IMR-90 (cell line): ENCODE measurements at regions not wholly inside any gene's neighbourhood (a gene's known extent, or its start where the extent isn't known, plus 50 kb on each side); places are given as distances from the start of the nearest gene placed in this dataset.

ENCODE experiments used
- ATAC-seq: fragments of 200-7000 bp; cut with Tn5 transposase; 2 replicates; pipeline ENCODE4 v1.9.1; 2020; ENCODE audit warnings: low read depth, mild to moderate bottlenecking, moderate library complexity
- BruUV-seq: library from RNA; stranded (reverse); fragments of 400-500 nt; replicated peaks from 2 replicates; lab custom pipeline; 2021; lab: Mats Ljungman, UMichigan
- CTCF ChIA-PET: fragments of 300-600 bp; formaldehyde crosslinking; extraction: SDS; loops from one replicate; lab custom pipeline; 2021; ENCODE audit warnings: antibody characterized with exemption; lab: Yijun Ruan, JAX
- POLR2A ChIA-PET: fragments of 300-600 bp; sonication (Branson Sonifier 250); formaldehyde crosslinking; loops from one replicate; lab custom pipeline; 2022; ENCODE audit warnings: antibody characterized with exemption; ENCODE audit not compliant: unreplicated experiment; lab: Charles Lee
- DNase-seq: peaks from one replicate; pipeline ENCODE4 v3.0.0; 2013
- H2AFZ ChIP-seq: replicated peaks from 2 replicates; pipeline ENCODE3; 2013; ENCODE audit warnings: low read length, mild to moderate bottlenecking; ENCODE audit not compliant: poor library complexity
- H2AK5ac ChIP-seq: 2 replicates; pipeline ENCODE4 v1.6.1; 2013; ENCODE audit warnings: low read depth, low read length, inconsistent platforms
- H2AK9ac ChIP-seq: replicated peaks from 2 replicates; pipeline ENCODE3; 2013; ENCODE audit warnings: mild to moderate bottlenecking, low read depth, low read length, moderate library complexity; ENCODE audit not compliant: poor library complexity
- H2BK120ac ChIP-seq: 2 replicates; pipeline ENCODE4 v1.6.1; 2013; ENCODE audit warnings: low read depth, low read length, inconsistent platforms
- H2BK15ac ChIP-seq: 3 replicates; pipeline ENCODE4 v1.6.1; 2013; ENCODE audit warnings: low read depth, low read length, inconsistent platforms
- H2BK20ac ChIP-seq: 2 replicates; pipeline ENCODE4 v1.6.1; 2013; ENCODE audit warnings: low read depth, mild to moderate bottlenecking, inconsistent platforms, low read length, moderate library complexity
- H2BK5ac ChIP-seq: 2 replicates; pipeline ENCODE4 v1.6.1; 2013; ENCODE audit warnings: mild to moderate bottlenecking, low read depth, low read length, inconsistent platforms; ENCODE audit not compliant: poor library complexity, severe bottlenecking
- H3K14ac ChIP-seq: replicated peaks from 2 replicates; pipeline ENCODE4 v1.6.1; 2013; ENCODE audit warnings: low read depth, low read length, inconsistent platforms
- H3K18ac ChIP-seq: 2 replicates; pipeline ENCODE4 v1.6.1; 2013; ENCODE audit warnings: low read depth, low read length, control low read depth
- H3K23ac ChIP-seq: 2 replicates; pipeline ENCODE4 v1.6.1; 2013; ENCODE audit warnings: low read depth, low read length, inconsistent platforms
- H3K27ac ChIP-seq: 2 replicates; pipeline ENCODE4 v1.5.1; 2013; ENCODE audit warnings: mild to moderate bottlenecking, control low read depth, low read length; ENCODE audit not compliant: insufficient read depth
- H3K27me3 ChIP-seq: 2 replicates; pipeline ENCODE4 v1.6.1; 2013; ENCODE audit warnings: low read length; ENCODE audit not compliant: control insufficient read depth, insufficient read depth
- H3K36me3 ChIP-seq: 2 replicates; pipeline ENCODE4 v1.6.1; 2013; ENCODE audit warnings: low read length, mixed read lengths; ENCODE audit not compliant: control insufficient read depth, insufficient read depth
- H3K4ac ChIP-seq: 2 replicates; pipeline ENCODE4 v1.6.1; 2013; ENCODE audit warnings: low read depth, low read length, inconsistent platforms
- H3K4me1 ChIP-seq: 2 replicates; pipeline ENCODE4 v1.6.1; 2013; ENCODE audit warnings: low read length, mixed read lengths; ENCODE audit not compliant: control insufficient read depth, insufficient read depth
- H3K4me2 ChIP-seq: 2 replicates; pipeline ENCODE4 v1.6.1; 2013; ENCODE audit warnings: low read depth, mild to moderate bottlenecking, control low read depth, low read length, moderate library complexity
- H3K4me3 ChIP-seq: 2 replicates; pipeline ENCODE4 v1.5.1; 2013; ENCODE audit warnings: low read depth, mild to moderate bottlenecking, control low read depth, low read length, moderate library complexity; ENCODE audit not compliant: insufficient read depth
- H3K56ac ChIP-seq: 2 replicates; pipeline ENCODE4 v1.6.1; 2013; ENCODE audit warnings: low read length, inconsistent platforms; ENCODE audit not compliant: insufficient read depth; ENCODE audit errors: extremely low read depth
- H3K79me1 ChIP-seq, 2 experiments: 2 replicates each; pipeline ENCODE4 v1.6.1; 2013; ENCODE audit warnings: low read length in 2 of 2, inconsistent platforms in 1 of 2, low read depth in 1 of 2
- H3K9ac ChIP-seq: 2 replicates; pipeline ENCODE4 v1.6.1; 2013; ENCODE audit warnings: low read depth, low read length, control low read depth
- H3K9me1 ChIP-seq: 2 replicates; pipeline ENCODE4 v1.6.1; 2013; ENCODE audit warnings: low read length, inconsistent platforms; ENCODE audit not compliant: insufficient read depth
- H3K9me3 ChIP-seq: 2 replicates; pipeline ENCODE4 v1.6.1; 2013; ENCODE audit warnings: low read length; ENCODE audit not compliant: control insufficient read depth, insufficient read depth
- H4K20me1 ChIP-seq: 2 replicates; pipeline ENCODE4 v1.6.1; 2013; ENCODE audit warnings: low read length, inconsistent platforms; ENCODE audit not compliant: insufficient read depth
- H4K5ac ChIP-seq: 2 replicates; pipeline ENCODE4 v1.6.1; 2013; ENCODE audit warnings: mild to moderate bottlenecking, low read depth, low read length, control low read depth
- H4K8ac ChIP-seq, 2 experiments: 2 replicates each; pipeline ENCODE4 v1.6.1; 2013; ENCODE audit warnings: low read depth in 2 of 2, low read length in 2 of 2, control low read depth in 1 of 2, inconsistent platforms in 1 of 2
- H4K91ac ChIP-seq: 2 replicates; pipeline ENCODE4 v1.6.1; 2013; ENCODE audit warnings: low read depth, low read length, inconsistent platforms; ENCODE audit not compliant: insufficient read depth
- BHLHE40 ChIP-seq: fragments of 150-350 bp; IDR thresholded peaks from 2 replicates; pipeline ENCODE4 v1.6.1; 2016; ENCODE audit warnings: mild to moderate bottlenecking, low read depth, low read length
- CEBPB ChIP-seq: IDR thresholded peaks from 2 replicates; pipeline ENCODE4 v1.6.1; 2012; ENCODE audit warnings: low read depth, low read length, improper control_type of control experiment
- CHD1 ChIP-seq: IDR thresholded peaks from 2 replicates; pipeline ENCODE4 v1.6.1; 2012; ENCODE audit warnings: low read depth, low read length, improper control_type of control experiment
- CTCF ChIP-seq: conservative IDR thresholded peaks from 2 replicates; pipeline ENCODE4 v1.5.1; 2012; ENCODE audit warnings: mild to moderate bottlenecking, low read depth, low read length, improper control_type of control experiment
- ELK1 ChIP-seq: fragments of 150-350 bp; IDR thresholded peaks from 2 replicates; pipeline ENCODE4 v1.6.1; 2016; ENCODE audit warnings: low read depth, mild to moderate bottlenecking, low read length, moderate library complexity, borderline replicate concordance
- FOS ChIP-seq: fragments of 150-350 bp; IDR thresholded peaks from 2 replicates; pipeline ENCODE4 v1.6.1; 2016; ENCODE audit warnings: low read depth, low read length
- MAFK ChIP-seq: IDR thresholded peaks from 2 replicates; pipeline ENCODE4 v1.6.1; 2012; ENCODE audit warnings: low read depth, low read length, improper control_type of control experiment
- MAZ ChIP-seq: IDR thresholded peaks from 2 replicates; pipeline ENCODE4 v1.6.1; 2012; ENCODE audit warnings: low read depth, mild to moderate bottlenecking, low read length, improper control_type of control experiment, moderate library complexity, borderline replicate concordance
- MXI1 ChIP-seq: IDR thresholded peaks from 2 replicates; pipeline ENCODE4 v1.6.1; 2012; ENCODE audit warnings: low read depth, mild to moderate bottlenecking, low read length, moderate library complexity, borderline replicate concordance
- NFE2L2 ChIP-seq: fragments of 150-350 bp; IDR thresholded peaks from 2 replicates; pipeline ENCODE4 v1.6.1; 2016; ENCODE audit warnings: low read depth, mild to moderate bottlenecking, low read length
- POLR2A ChIP-seq: IDR thresholded peaks from 2 replicates; pipeline ENCODE4 v1.6.1; 2012; ENCODE audit warnings: mild to moderate bottlenecking, low read depth, low read length
- RAD21 ChIP-seq: IDR thresholded peaks from 2 replicates; pipeline ENCODE4 v1.6.1; 2012; ENCODE audit warnings: low read length, improper control_type of control experiment
- RCOR1 ChIP-seq: IDR thresholded peaks from 2 replicates; pipeline ENCODE4 v1.6.1; 2012; ENCODE audit warnings: mild to moderate bottlenecking, low read length, improper control_type of control experiment; ENCODE audit not compliant: insufficient replicate concordance
- RFX5 ChIP-seq: IDR thresholded peaks from 2 replicates; pipeline ENCODE4 v1.8.0; 2012; ENCODE audit warnings: low read depth, mild to moderate bottlenecking, low read length, moderate library complexity
- SMC3 ChIP-seq: fragments of 150-350 bp; IDR thresholded peaks from 2 replicates; pipeline ENCODE4 v1.6.1; 2016; ENCODE audit warnings: low read depth, mild to moderate bottlenecking, antibody characterized with exemption, low read length, moderate library complexity
- USF2 ChIP-seq: fragments of 150-350 bp; IDR thresholded peaks from 2 replicates; pipeline ENCODE4 v1.6.1; 2017; ENCODE audit warnings: mild to moderate bottlenecking, antibody characterized with exemption, low read length, low read depth
- WGBS, 2 experiments: methylation state at CpG; one replicate each; pipeline versions ENCODE4 v1.1.5 to v1.1.7; 2013; ENCODE audit warnings: missing lambda C conversion rate in 2 of 2; ENCODE audit not compliant: insufficient read length in 1 of 2; ENCODE audit errors: extremely low coverage in 2 of 2; 5-methylcytosine and 5-hydroxymethylcytosine counted together
- dilution Hi-C: fragments of 300-500 bp; cut with HindIII; formaldehyde crosslinking; loops from one replicate; pipeline ENCODE4 v1.14.3; 2018; ENCODE audit warnings: low sequenced_read_pairs; ENCODE audit not compliant: unreplicated experiment
- in situ Hi-C: fragments of 300-500 bp; cut with MboI; formaldehyde crosslinking; loops from 3 replicates; pipeline ENCODE4 v1.14.3; 2019; ENCODE audit warnings: low sequenced_read_pairs, inconsistent platforms, mixed read lengths
- intact Hi-C: fragments of 100-400 bp; cut with micrococcal nuclease; formaldehyde crosslinking; loops from 2 replicates; pipeline ENCODE4 v1.10.0; 2022

- H3K14ac ChIP-seq = no peak overlapping the region
- H3K9me1 ChIP-seq = peaks cover 21% of the 10 kb centered on the region
- no peak overlapping the region for H2AK9ac ChIP-seq
- ATAC-seq (no peak), DNase-seq (no peak)
- H3K79me1 ChIP-seq = no peaks in the 10 kb centered on the region
- no peak overlapping the region for H3K56ac ChIP-seq
- no peak overlapping the region for H3K9ac ChIP-seq
- peaks cover 10% of the 10 kb centered on the region for H3K27me3 ChIP-seq
- peaks cover 3% of the 10 kb centered on the region; the same call in 1 of the 2 replicates for H4K20me1 ChIP-seq
- H3K4me3 ChIP-seq = no peak overlapping the region
- intact Hi-C loops = loop anchor here (5.0 kb wide), 2 partner anchors 695 to 900 kb away; partner anchors contain the start of gene MN1
- no peak overlapping the region for H2AFZ ChIP-seq
- no peak overlapping the region for H4K91ac ChIP-seq
- dilution Hi-C loops = no loop called here
- no peak overlapping the region for H3K23ac ChIP-seq
- no TSS peak for BruUV-seq
- POLR2A ChIA-PET = no interaction called here
- WGBS, 2 experiments = 100% methylated on average over 2 of the region's 4 CpGs; no CpG with 5 or more reads in 1 of the 2 experiments
- in situ Hi-C loops = no loop called here
- no peak overlapping the region; the same call in 2 of the 3 replicates for H2BK15ac ChIP-seq
- no peak overlapping the region for H3K18ac ChIP-seq
- no peak overlapping the region for H4K5ac ChIP-seq
- no peak overlapping the region for H3K4me2 ChIP-seq
- no peak for TF ChIP-seq SMC3
- TF ChIP-seq NFE2L2 = no peak
- no peak for TF ChIP-seq USF2
- TF ChIP-seq FOS = no peak
- TF ChIP-seq RAD21 = no peak
- TF ChIP-seq CTCF = no peak
- TF ChIP-seq BHLHE40 = no peak
- TF ChIP-seq RFX5 = no peak
- TF ChIP-seq MXI1 = no peak
- TF ChIP-seq ELK1 = no peak
- no peak for TF ChIP-seq MAZ
- TF ChIP-seq MAFK = no peak
- TF ChIP-seq RCOR1 = no peak
- TF ChIP-seq POLR2A = no peak
- no peak for TF ChIP-seq CHD1
- no peak for TF ChIP-seq CEBPB
- H2AK5ac ChIP-seq = 0 out of 2 replicates have a peak overlapping the region, but pooled peaks have one; percentile 28
- H3K27ac ChIP-seq = no peak overlapping the region
- no peak overlapping the region for H2BK5ac ChIP-seq
- H3K4me1 ChIP-seq = peaks cover 11% of the 10 kb centered on the region
- no peak overlapping the region for H4K8ac ChIP-seq
- CTCF ChIA-PET = no interaction called here
- H3K36me3 ChIP-seq = no peaks in the 10 kb centered on the region
- peak overlapping the region; percentile 16; the same call in 1 of the 2 replicates for H2BK20ac ChIP-seq
- peak overlapping the region; percentile 47; the same call in 1 of the 2 replicates for H3K4ac ChIP-seq
- H3K9me3 ChIP-seq = no peaks in the 10 kb centered on the region
- H2BK120ac ChIP-seq = 0 out of 2 replicates have a peak overlapping the region, but pooled peaks have one; percentile 58
Measured at GRCh38 chr22:27106985-27107384, 449.6 kb downstream of the MIAT start.
